Ureter (tissue), 1 donor: ENCODE measurements at regions not wholly inside any gene's neighbourhood (a gene's known extent, or its start where the extent isn't known, plus 50 kb on each side); places are given as distances from the start of the nearest gene placed in this dataset.

Experiments
- DNase-seq: peaks from one replicate; pipeline ENCODE4 v3.0.0-alpha.2; 2020; ENCODE audit warnings: low spot score
- donor health status: DM: yes; HTN: yes; CAD: no.

DNA sequence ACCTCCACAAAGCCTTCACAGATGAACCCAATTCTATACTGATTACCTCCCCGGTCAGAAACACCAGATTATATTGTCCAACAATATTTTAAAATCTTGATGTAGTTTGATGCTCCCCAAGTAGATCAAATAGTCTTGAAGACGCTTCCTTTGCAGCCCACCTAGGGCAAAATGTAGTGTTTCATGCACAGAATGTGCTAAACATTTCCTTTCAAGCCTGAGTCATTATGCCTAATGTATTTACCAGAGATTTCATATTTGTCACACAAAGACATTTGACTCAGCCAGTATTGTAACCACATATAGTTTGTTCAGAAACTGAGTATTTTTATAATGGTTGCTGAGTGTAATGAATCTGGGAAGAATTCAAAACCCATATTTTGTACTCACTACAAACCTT is 1396.8 kb downstream of the LRRC4C start:
- DNase-seq = no peak

DNA sequence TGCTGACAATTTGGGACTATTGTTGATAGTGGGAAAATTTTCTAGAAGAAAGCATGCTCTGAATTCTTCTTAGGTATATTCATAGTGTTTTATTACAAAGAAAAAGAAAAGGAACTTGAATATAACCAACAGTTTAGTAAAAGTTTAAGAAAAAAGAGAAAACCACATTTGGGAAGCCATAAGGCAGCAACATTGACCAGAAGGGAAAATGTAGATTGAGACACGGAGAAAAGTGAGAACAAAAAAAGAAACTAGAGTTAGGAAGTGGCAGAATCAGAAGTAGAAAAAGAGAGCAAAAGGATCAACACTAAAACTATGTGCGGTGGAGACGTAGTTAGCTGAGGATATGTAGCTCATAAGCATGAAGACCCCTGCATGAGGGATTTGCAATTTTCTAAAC is 1398.2 kb downstream of the LRRC4C start:
- DNase-seq = no peak

DNA sequence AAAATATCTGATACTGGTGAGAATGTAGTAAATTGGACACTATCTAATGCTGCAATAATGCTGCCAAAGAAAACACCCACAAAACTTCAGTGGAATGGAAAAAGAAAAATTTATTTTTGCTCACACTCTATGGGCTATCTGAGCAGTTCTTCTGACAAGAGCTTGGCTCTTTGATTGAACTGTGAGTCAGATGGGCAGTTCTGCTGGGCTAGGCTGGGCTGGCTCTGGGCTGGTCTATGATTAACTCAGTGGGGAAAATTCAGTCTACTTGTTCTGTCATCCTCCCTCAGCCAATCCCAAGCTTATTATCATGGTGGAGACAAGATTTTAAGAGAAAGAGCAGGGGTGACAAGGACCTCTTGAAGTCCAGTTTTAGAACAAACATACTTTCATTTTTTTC is 1404.8 kb downstream of the LRRC4C start:
- DNase-seq = no peak

DNA sequence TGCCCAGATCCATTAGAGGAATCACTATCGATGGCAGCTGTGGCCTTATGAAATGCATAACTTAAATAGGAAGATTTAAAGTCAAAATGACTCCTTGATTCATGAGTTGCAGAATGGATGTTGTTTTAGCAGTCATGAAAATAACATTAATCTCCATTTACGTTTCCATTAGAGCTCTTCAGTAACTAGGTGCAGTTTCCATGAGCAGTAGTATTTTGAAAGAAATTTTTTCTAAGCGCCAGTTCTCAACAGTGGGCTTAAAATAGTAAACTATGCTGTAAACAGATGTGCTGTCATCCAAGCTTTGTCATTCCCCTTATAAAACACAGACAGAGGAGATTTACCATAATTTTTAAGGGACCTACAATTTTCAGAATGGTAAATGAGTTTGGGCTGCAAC is 1414.1 kb downstream of the LRRC4C start:
- DNase-seq = no peak

DNA sequence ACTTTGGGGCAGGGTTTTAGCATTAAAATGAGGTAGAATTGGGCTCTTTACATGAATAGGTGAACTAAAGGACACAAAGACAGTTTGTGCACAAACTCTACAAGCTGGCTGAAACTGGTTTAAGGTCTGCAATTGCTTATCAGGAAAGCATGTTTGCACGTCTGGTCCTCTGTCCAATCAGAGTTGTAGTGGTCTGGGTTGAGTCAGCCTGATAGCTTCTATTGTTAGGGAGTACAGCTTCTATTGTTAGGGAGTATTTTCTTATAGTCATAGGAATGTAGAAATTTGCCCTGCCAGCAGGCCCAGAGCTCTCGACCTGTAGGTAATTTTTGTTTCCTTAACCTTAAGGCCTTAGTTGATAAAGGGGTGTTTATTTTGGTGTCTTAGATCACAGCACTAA is 1422.4 kb downstream of the LRRC4C start:
- no peak for DNase-seq

DNA sequence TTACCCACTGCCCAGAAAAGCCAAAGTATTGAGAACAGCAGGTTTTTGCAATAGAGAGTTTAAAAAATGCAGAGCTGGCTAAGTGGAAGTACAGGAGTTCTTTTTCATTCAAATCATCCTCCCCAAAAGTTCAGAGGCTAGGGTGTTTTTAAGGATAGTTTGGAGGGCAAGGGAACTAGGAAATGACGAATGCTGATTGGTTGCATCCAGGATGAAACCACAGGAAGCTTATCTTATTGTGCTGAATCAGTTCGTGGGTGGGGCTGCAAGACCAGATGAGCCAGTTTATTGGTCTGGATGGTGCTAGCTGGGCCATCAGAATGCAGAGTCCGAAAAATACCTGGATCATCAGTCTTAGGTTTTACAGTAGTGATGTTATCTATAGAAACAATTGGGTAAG is 1427.1 kb downstream of the LRRC4C start:
- no peak for DNase-seq

DNA sequence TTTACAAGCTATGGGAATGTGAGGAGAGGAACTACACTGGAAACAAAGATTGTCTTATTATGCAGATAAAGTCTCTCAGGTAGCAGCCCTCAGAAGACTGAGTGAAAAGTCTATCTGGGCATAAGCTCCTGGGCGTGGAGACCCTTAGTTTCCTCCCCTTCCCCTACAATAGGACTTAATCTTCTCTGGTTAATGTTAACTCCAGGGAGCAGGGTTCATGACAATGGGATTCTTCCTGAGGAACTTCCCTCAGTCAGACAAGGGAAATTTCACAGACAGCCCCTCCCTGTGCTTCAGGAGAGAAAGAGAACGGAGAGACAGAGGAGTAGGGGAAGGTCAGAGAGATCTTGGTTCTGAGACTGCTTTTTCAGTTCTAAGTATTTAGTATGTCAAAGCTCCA is 1428.6 kb downstream of the LRRC4C start:
- no peak for DNase-seq

DNA sequence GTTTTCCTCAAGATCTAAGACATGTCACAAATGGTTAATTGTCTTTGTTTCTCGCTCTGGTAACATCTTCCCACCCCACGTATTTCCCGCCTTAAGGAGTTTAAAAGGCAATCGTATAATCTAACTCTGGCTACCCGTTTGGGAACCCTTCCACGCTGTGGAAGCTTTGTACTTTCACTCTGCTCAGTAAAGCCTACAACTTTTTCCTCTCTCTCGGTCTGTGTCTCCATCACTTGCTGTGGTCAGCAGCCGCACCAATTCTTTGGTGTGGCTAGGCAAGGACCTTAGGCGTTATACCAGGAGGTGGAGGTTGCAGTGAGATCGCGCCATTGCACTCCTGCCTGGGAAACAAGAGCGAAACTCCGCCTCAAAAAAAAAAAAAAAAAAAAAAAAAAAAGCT is 1430.1 kb downstream of the LRRC4C start:
- no peak for DNase-seq

DNA sequence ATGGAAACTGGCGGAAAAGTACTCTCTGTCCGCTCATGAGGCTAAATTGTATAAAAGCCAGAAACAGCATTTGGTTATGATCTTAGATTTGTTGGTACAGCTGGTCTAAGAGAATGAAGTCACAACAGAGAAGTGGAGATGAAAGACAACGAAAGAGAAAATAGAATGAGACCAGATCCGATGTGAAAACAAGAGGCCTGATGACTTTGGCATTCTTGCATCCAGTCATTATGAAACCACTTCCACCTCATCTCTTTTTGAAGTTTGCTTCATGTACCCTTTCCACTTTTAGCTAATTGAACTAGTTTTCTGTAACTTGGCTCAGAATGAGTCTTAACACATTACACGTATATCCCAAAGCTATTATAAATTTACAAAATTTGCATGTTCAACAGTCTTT is 1431.7 kb downstream of the LRRC4C start:
- DNase-seq = no peak

DNA sequence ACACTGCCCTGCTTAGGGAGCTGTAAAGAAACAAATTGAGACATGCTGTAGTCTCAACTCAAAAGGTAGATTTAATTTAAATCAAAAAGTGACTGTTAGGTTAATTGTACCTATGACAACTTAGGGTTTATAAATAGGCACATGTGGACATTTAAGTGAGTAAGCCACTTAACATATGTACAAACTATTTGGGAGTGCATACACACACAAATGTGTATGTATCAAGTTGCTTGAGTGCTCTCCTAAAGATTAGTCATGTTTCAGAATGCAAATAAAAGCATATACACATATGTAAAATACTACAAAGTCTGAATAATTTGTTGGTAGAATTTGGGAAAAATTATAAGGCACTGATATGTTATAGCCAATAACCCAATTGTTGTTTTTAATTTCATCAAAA is 1435.7 kb downstream of the LRRC4C start:
- no peak for DNase-seq

DNA sequence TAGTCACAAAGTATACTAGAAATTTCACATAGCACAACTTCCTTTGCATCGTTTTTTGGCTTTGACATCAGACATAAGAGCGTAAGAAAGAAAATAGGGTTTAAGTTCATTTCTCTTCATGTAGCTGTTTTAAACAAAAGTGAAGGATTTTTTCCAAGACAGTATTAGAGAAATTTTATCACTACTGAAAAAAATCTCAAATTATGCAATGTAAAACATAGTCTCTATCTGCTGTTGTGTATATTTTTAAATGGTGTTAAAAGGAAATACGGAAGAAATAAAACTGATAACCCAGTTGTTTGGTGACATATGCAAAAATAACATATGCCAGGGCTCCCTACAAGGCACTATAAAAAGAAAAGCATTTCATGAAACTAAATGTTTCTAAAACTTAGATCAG is 1449.4 kb downstream of the LRRC4C start:
- DNase-seq = no peak

DNA sequence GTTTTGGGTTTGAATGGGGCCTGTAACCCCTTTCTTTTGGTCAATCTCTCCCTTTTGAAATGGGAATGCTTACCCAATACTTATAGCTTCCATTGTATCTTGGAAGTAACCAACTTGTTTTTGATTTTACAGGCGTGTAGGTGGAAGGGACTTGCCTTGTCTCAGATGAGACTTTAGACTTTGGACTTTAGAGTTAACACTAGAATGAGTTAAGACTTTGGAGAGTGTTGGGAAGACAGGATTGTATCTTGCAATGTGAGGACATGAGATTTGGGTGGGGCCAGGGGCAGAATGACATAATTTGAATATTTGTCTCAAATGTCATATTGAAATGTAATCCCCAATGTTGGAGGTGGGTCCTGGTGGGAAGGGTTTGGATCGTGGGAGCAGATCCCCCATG is 1466.9 kb downstream of the LRRC4C start:
- DNase-seq = no peak

DNA sequence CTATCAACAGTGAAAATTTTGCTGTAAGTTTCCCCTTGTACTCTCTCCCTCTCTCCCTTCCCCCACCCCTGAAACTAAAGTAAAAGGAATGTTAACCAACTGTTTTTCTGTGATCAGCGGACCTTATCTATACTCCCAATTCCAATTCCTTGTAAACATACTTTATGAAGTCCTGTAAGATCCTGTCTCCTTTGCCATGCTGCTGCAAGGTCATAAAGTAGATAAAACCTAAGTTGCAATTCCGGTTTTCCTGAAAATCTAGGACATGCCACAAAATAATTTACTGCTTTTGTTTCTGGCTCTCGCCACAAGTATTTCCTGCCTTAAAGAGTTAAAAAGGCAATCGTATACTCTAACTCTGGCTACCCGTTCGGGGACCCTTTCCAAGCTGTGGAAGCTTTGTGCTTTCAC is 1469.0 kb downstream of the LRRC4C start:
- DNase-seq = no peak

DNA sequence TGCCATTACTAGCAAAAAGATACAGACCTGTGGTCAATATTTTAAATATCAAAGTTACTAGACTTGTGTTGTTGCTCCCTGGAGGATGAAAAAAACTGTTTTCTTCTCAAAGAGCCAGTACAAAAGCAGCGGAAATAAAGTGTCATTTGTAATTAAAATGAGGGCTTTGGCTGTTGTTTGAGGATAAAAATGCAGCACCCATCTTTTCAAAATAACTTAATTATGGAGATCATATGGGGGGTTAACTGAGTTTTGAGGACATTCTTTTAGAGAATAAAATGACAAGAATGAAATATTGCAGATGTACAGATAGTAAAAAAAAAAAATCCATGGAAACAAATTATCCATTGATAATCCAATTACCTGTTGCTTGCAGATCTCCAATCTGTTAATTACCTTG is 1484.4 kb downstream of the LRRC4C start:
- no peak for DNase-seq

DNA sequence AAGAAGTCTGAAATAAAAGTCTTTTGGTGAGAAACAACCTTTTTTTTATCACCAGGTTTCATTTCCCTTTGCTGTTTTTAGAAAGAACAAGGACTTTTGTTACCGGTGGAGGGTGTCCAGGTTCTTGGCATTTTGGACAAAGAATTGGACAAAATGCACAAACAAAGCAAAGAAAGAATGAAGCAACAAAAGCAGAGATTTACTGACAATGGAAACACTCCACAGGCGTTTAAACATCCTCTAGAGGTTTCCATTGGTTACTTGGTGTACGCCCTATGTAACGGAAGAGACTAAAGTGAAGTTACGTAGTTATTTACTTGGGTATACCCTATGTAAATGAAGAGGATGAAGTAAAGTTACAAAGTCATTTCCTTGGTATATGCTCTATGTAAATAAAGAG is 1487.0 kb downstream of the LRRC4C start:
- no peak for DNase-seq

DNA sequence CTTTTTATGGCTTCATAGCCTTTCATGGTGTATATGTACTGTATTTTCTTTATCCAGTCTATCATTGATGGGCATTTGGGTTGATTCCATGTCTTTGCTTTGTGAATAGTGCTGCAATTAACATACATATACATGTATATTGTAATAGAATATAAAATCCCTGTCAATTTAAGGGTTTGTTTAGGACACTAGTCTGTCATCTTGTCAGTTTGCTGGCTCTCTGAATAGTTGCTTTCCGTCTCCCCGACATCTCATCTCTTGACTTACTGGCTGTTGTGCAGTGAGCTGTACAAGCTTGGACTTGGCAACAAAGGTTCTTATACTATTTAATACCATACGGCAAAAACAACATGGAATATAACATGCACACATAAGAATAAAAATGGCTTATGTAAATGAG is 1487.5 kb downstream of the LRRC4C start:
- DNase-seq = no peak

DNA sequence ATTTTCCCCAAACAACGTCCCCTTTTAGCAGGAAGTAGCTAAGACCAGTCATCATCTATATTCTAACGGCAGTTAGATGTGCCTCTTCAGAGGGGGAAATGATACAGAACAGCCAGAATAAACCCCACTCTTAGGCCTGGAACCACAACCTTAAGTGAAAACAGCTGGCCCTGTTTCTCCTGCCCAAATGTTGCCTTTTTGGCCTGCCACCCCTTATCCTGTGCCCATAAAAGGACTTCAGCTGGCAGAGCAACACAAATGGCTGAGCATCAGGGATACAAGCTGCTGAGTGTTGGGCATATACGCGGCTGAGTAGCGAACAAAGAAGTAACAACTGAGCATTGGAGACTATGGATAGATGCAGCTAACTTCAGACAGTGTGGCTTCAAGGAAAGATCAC is 1491.4 kb downstream of the LRRC4C start:
- DNase-seq = no peak

DNA sequence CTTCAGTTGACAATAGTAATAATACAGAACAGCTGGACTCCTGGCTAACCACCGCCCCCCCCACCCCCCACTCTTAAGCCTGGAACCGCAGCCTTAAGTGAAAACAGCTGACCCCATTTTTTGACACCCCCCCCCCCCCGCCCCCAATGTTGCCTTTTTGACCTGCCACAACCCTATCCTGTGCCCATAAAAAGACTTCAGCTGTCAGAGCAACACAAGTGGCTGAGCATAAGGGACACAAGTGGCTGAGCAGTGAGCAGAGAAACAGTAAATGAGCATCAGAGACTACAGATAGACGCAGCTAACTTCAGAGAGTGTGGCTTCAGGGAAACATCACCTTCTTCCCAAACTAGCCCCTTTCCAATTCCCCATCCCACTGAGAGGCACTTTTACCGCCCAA is 1493.8 kb downstream of the LRRC4C start:
- DNase-seq = no peak

DNA sequence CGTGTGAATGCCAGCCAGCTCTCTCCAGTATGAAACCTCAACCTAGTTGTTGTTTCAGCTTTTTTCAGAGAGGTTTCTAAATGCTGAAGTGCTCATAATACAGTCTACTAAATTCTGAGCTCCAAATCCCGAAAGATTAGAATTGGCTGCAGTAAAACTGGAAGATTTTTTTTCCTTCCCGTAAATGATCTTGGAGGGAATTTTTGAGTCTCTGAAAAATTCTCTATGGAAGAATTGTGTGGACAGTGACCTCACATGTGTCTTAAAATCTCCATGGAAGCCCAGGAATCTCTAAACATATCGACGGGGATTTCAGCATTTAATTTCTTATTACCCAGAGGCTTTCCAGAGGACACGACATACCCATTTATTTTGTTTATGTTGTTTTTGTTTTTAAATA is 1499.2 kb downstream of the LRRC4C start:
- DNase-seq = no peak

DNA sequence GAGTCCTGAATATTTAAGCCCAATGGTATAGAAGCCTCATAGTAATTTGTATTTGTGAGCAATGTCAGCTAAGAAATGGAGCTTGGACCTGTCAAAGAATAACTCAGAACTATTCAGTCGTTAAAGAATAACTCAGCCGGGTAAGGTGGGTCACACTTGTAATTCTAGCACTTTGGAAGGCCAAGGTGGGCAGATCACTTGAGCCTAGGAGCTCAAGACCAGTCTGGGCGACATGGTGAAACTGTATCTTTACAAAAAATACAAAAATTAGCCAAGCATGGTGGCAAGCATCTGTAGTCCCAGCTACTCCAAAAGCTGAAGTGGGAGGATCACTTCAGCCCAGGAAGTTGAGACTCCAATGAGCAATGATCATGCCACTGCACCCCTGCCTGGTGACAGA is 1526.5 kb downstream of the LRRC4C start:
- no peak for DNase-seq

DNA sequence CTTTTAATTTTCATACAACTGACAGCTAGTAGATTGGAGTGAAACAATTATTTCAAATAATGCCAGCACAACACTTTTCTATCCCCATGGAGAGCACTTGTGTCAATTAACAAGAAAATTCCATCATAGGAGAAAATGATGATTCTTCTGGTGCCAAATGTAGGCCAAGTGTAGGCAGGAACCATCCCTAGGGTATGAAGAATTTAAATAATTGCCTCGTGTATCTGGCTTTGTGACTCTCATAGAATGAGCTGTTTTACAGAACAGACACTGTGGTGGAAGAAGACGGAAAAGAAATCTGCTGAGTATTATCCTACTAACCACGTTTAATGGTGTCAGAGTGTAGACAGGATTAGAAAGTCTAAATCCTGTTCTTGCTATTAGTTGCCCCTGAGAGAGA is 1542.2 kb downstream of the LRRC4C start:
- no peak for DNase-seq

DNA sequence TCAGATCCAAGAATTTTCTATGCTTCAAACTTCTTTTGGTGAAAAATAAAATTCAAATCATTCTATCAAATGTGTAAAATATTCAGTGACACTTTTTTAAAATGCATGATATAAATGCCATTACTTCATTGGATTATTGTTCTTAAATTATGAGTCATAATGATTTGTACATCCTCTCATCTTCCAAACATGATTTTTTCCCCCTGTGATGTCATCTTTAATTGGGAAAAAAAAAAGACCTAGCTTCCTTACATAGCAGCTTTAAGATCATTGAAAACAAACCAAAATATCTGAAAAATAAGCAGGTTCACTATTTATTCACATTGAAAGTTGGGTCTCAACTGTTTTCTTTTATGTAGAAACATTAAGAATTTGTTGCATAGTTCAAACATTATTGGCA is 1549.4 kb downstream of the LRRC4C start:
- no peak for DNase-seq

DNA sequence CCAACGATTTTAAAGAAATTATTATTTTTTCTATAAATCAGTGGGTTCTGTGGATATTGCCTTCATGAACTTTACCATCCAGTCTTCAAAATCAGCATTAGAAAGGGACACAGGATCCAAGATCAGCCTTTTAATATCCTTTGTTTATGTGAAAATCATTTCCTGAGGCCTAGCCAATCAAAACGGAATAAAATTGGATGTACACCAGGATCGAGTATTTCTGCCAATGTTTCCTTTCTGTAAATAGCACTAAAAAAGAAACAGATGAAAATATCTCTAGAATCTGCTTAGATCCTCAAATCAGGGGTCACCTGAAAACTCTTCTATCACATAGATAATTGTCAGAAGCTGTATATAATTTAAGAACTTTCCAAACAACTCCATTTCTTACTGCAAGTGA is 1598.5 kb downstream of the LRRC4C start:
- no peak for DNase-seq

DNA sequence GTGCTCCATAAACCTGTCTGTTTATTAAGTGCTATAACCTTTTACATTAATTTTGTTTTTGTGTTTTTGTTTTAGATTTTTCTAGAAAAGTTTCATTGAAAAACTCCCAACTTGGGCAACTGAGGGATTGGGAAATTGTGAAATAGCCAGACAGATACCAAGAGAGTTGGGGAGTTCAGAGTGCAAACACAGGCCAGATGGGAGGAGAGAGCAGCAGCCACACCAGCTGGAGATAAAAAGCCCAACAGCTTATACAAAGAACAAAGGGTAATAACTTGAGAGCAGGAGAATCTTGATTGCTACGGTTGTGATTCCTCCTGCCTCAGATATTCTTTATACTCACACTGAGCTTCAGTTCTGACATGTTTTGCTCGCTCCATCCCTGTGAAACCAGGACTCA is 1642.2 kb downstream of the LRRC4C start:
- no peak for DNase-seq

DNA sequence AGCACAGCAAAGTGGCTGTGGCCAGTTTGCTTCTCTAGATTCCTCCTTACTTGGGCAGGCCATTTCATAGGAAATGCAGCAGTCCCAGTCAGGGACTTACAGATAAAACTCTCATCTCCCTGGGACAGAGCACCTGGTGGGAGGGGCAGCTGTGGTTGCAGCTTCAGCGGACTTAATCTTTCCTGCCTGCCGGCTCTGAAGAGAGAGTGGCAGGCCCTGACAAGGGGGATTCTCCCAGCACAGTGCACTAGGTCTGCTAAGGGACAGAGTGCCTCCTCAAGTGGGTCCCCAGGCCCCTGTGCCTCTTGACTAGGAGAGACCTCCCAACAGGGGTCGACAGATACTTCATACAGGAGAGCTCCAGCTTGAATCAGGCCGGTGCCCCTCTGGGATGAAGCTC is 1649.1 kb downstream of the LRRC4C start:
- no peak for DNase-seq
